ENCODE measurements at regions not wholly inside any gene's neighbourhood (a gene's known extent, or its start where the extent isn't known, plus 50 kb on each side); places are given as distances from the start of the nearest gene placed in this dataset.
"Not testable (repeated sequence)": the region's sequence is repeated elsewhere in the genome, so short reads cannot be mapped to it uniquely, and the experiment has no call there.

DNA sequence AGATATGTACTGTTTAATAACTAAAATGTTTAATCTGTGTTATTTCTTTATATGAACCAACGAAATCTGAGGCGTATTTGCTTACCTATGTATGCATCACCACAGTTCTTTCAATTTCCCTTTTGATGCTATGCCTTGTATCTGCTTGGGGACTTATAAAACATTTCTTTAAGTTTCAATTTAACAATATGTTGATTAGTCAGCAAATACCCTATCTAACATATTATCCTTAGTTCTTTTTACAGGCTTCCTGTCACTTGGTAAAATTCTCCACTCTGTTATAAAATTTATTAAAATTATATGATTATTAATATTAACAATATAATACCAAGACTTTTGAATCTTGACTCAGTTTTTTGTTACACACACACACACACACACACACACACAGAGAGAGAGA is 174.3 kb downstream of the CPS1 start:
- ATAC-seq, result no peak
- intact Hi-C loops (cut with DNase I), result no loop called here
- no peak for DNase-seq (ENCODE audit: missing footprints)

DNA sequence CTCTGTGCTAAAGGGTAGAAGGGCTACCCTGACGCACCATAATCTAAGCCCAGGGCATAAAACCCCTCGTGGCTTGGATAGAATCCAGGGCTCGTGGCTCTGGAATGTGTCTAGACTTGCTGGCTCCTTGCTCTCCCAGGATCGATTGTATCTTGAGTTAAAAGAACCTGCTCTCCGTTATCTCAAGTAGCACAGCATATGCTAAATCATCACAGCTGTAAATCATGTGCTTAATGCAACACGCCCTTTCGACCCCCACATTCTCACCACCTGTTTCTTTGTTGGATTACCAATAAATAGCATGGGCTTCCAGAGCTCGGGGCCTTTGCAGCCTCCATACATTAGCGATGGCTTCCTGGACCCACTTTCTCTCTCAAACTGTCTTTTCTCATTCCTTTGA is 190.4 kb downstream of the CPS1 start:
- DNase-seq (ENCODE audit: missing footprints); ATAC-seq; intact Hi-C loops (cut with DNase I): not testable (repeated sequence)

DNA sequence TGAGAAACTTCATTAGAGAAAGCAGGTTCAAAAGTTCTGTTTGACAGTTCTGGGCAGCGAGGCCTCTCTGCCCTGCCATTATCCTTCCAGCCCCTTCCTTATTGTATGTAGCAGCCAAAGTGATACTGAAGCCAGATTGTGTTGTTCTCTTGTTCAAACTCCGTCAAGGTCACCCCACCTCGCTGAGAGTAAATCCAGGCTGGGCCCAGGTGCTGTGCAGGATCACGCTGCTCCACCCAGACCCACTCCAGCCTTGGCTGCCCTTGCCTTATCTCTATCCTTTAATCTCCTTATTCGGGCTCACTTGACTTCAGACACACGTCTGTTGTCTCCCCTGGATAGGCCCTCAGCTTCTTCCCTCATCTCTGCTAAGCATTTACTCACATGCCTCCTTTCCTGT is 196.1 kb downstream of the CPS1 start:
- DNase-seq (ENCODE audit: missing footprints) (no peak), ATAC-seq (no peak)
- intact Hi-C loops (cut with DNase I), result no loop called here

DNA sequence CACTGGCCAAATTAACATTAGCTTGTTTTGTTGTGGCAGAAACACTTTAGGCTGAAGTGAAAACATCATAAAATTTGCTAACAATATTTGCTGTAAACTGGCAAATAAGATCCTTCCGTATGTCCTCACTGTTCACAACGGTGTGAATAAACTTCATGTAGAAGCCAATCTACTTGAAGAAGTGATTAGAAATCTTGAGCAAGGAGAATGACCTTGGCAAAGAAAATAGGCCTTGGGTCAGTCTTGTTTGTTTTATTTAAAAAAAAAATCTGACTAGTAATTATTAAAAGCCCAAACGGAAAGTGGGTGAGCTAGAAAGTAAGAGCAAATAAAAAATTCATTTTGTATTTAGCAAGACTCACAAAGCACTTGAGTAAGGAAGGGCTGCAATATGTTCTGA is 197.0 kb downstream of the CPS1 start:
- ATAC-seq, result no peak
- intact Hi-C loops (cut with DNase I), result no loop called here

DNA sequence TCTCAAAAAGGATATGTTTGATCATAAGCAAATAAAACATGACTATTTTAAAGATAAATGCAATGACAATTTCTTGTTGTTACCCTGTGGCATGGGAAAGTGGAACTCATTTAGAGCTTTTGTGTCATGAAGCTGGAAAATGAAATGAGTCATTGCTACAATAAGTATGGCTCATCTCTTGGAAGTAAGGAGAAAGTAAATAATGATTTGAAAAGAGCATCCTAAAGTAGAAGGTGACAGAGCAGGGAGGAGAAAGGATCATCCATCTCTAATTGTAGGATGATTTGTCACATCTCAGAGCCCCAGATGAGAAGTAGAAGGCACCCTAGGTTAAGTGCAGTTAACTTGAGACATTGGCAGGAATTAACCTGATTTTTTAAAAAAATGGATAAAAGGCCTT is 200.5 kb downstream of the CPS1 start:
- intact Hi-C loops (cut with DNase I), result no loop called here
- DNase-seq (ENCODE audit: missing footprints), result no peak
- no peak for ATAC-seq

More for the DNA sequence above, 197.0 kb downstream of the CPS1 start:
- no peak for DNase-seq (ENCODE audit: missing footprints)

DNA sequence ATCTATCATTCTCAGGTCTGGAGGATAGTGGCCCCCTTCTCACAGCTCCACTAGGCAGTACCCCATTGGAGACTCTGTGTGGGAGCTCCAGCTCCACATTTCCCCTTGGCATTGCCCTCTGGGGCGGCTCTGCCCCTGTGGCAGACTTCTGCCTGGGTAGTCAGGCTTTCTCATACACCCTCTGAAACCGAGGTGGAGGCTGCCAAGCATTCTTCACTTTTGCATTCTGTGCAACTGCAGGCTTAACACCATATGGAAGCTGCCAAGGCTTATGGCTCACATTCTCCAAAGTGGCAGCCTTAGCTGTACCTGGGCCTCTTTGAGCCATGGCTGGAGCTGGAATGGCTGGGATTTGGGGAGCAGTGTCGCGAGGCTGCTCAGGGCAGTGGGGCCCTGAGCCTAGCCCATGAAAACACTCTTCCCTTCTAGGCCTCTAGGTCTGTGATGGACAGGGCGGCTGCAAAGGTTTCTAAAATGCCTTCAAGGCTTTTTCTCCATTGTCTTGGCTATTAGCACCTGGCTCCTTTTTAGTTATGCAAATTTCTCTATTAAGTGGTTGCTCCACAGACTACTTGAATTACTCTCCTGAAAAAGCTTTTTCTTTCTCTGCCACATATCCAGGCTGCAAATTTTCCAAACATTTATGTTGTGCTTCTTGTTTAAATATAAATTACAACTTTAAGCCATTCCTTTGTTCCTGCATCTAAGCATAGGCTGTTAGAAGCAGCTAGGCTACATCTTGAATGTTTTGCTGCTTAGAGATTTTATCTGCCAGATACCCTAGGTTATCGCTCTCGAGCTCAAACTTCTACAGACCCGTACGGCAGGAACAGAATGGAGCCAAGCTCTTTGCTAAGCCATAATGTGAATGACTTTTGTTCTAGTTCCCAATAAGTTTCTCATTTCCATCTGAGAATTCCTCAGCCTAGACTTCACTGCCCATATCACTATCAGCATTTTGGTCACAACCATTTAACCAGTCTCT is 206.5 kb downstream of the CPS1 start:
- intact Hi-C loops (cut with DNase I), result no loop called here
- no peak for DNase-seq (ENCODE audit: missing footprints)
- ATAC-seq, result no peak

DNA sequence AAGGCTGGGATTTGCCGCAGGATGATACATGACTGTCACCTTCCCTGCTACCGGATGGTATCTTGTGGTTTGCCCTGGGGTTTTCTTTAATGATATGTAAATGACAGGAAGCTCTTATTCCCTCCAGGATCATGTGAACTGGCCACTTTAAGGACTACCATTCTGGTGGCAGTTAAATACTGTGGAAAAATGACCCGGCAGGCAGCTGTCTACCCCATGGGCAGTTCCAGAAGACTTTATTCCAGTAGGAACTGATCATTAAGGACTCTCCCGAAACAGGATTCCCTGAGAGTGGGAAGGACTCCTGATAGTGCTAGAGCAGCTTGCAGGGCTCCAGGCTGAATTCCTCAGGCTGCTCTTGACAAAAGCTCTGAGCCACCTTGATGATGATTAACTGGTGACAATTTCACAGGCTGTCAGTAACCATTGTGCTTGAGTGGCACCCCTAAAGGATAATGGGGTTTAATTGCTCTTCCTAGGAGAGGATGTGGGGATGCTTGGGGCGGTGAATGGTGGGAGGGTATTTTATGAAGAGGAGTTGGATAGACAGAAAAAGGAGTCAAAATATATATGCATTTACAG is 212.0 kb downstream of the CPS1 start:
- no peak for DNase-seq (ENCODE audit: missing footprints)
- ATAC-seq, result no peak
- intact Hi-C loops (cut with DNase I), result no loop called here

DNA sequence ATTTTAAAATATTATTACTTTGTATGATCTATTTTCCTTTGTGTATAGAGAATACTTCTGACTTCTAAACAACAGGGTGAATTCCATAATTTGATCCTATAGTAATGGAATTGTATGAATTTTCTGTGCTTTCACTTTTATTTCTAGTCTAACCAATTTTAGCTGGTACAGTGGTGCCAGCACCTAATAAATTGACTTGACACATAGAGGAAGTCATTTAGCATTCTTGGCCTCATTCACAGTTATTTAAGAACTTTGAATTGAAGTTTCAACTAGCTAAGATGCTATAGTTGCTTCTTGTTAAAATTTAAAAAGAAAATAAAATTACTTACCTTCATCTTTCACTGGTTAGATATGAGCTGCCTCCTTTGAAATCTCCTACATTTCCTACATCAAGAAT is 220.4 kb downstream of the CPS1 start:
- intact Hi-C loops (cut with DNase I), result no loop called here
- DNase-seq (ENCODE audit: missing footprints) (no peak), ATAC-seq (no peak)

DNA sequence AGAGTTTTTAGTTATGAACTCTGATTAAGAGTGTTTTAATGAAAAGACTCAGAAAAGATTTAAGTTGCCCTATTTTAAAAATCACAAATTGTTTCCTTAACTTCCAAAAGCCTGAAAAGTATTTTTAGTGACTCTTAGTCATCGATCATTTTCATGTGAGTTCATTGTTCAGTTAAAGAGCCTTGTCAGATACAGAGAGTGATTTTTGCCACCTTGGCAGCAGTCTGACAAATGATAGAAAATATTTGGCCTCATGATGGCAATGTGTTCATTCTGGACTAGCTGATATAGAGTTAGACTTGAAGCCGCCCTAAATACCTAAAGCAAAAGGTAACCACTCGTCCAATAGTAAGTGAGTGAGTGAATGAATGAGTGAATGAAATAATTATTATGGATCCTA is 225.8 kb downstream of the CPS1 start:
- intact Hi-C loops (cut with DNase I), result no loop called here
- DNase-seq (ENCODE audit: missing footprints) (no peak), ATAC-seq (no peak)

DNA sequence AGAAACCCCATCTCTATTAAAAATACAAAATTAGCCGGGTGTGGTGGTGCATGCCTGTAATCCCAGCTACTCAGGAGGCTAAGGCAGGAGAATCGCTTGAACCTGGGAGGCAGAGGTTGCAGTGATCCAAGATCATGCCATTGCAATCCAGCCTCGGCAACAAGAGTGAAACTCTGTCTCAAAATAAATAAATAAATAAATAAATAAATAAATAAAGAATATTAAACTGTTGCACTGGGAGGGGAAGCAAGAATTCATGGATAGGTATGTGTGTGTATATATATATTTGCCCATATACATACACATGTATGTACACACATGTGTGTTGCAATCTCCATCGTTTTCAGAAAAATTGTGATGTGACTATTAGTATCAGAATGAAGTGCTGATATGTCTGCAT is 231.4 kb downstream of the CPS1 start:
- DNase-seq (ENCODE audit: missing footprints); ATAC-seq; intact Hi-C loops (cut with DNase I): not testable (repeated sequence)

DNA sequence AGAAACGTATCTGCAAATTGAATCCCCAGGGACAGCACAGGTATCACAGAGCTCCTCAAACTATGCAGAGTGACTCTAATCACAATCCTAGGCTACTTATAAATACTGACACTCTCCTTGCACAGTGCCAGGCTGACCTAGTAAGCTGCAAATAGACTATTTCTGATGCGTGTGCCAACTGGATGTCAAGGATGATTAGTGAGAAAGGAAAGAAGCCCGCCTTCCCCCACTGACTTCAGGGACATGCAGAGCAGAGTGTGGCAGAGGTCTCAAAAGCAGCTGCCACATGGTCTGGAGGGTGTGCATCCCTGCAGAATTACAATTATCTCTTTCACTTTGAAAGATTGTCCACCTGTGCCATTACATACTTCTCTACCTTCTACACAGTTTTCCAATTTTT is 235.6 kb downstream of the CPS1 start:
- intact Hi-C loops (cut with DNase I), result no loop called here
- ATAC-seq (peak; percentile 94), DNase-seq (ENCODE audit: missing footprints) (no peak)

DNA sequence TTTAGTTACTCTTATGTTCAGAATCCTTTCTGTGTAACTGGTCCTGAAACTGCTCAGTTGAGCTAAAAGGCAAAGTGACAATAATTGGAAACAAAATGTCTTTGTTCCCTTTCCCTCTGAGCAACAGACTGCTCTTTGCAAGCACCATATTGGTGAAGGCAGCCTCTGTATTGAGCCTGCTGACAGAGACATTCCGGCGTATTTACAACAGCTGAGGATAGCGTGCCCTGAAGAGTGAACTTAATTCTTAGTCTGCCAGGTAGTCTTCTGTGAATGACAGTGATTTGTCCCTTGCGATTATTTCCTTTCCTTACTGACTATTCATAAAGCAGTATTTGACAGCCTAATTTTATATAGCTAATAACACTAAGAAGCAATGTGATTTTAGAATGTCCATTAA is 239.1 kb downstream of the CPS1 start:
- no peak for ATAC-seq
- no peak for DNase-seq (ENCODE audit: missing footprints)
- intact Hi-C loops (cut with DNase I), result no loop called here

DNA sequence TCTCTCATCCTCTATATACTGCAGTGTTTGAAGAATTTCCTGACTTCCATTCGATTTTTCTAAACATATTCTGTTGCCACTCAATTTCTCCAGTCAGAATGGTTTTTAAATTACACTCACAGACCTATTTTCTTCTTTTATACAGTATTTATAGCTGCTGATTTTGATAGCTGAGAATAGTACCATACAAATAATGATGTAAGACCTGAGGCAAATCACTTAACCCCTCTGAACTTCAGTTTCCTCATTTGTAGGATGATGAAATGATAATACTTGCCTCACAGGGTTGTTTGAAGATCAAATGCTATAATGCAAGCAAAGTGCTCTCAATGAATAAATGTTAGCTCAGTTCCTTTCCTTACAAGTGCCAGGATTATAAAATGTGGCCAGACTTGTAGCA is 241.8 kb downstream of the CPS1 start:
- no peak for DNase-seq (ENCODE audit: missing footprints)
- intact Hi-C loops (cut with DNase I), result no loop called here
- no peak for ATAC-seq

DNA sequence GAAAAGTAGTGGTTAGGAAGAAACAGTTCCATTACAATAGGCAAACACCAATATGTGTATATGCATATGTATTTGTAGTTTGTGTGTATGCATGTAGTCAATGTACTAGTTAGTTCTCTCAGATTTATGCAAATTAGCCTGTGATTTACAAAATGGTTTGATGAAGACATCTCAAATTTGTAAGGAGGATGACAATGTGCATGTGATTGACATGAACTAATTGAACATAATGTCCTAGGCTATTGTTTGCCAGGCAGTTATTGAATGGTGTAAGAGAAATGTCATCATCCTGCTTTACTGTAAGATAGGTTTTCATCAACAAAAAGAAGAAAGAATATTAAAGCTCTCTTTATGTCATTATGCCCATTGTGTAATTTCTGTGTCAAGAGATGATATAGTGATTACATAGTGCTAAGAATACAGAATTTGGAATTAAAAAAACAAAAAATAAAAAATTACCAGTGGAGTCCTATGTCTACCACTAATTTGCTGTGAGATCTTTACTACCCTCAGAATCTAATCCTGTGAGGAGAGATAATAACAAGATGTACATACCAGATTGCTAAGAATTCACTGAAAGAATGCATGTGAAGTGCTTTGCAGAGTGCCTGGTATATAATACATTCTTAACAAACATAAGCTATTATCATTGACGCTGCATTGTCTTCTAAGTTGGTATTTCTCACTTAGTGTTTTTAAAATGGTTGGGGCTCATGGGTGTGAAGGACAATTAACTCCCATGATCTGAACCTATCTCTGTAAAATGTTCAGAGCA is 258.0 kb downstream of the CPS1 start:
- no peak for ATAC-seq
- intact Hi-C loops (cut with DNase I), result no loop called here
- DNase-seq (ENCODE audit: missing footprints), result no peak

DNA sequence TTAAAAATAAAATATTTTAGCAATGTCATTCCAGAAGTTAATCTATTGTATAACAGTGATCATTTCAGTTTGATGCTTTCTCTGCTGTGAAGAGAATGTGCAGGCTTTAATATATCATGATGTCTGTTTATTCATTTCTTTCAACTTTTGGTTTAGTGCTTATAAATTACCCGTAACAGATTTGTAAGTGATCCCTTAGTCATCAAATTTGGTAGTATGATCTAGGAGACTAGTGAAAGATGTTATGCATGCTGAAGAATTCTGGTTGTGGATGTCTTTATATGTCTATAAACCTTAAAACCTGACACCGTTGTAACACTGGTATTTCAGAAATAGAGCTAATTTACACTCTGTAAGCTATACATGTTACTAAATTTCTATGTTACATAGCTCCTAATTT is 260.4 kb downstream of the CPS1 start:
- no peak for DNase-seq (ENCODE audit: missing footprints)
- no peak for ATAC-seq
- intact Hi-C loops (cut with DNase I), result no loop called here

DNA sequence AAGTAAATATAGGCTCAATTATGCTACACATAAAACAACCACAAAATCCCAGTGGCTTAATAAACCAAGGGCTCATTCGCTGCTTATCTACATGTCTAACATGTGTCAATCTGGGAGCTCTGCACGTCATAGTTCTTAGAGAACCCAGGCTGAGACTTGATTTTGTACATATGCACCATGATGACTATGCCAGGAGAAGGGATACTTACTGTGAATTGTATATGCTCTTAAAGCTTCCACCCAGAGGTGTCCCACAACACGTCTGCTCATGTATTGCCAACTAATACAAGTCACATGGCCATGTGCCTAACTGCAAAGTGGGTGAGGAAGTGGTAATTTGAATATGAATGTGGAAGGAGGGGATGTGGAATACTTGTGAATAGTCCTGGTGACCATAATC is 262.1 kb downstream of the CPS1 start:
- DNase-seq (ENCODE audit: missing footprints) (no peak), ATAC-seq (no peak)
- intact Hi-C loops (cut with DNase I), result no loop called here

DNA sequence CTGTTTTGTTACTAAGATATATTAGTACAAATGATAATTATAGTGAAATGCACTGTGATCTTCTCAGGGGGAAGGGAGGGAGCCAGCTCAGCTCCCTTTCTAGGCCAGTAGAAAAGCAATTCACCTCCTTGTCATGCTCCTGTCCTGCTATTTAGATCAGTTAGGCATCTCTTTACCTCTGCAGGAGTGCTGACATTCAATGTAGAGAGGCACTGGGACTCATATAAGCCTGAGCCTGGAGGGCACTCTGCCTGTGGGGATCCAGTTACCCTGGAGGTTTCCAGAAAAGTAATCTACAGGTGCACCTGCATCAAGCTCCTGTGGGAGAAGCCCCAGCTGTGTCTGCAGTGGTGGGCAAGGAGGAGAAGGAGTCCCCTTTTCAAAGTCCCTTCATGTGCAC is 277.0 kb downstream of the CPS1 start:
- DNase-seq (ENCODE audit: missing footprints) (no peak), ATAC-seq (no peak)
- intact Hi-C loops (cut with DNase I), result no loop called here

DNA sequence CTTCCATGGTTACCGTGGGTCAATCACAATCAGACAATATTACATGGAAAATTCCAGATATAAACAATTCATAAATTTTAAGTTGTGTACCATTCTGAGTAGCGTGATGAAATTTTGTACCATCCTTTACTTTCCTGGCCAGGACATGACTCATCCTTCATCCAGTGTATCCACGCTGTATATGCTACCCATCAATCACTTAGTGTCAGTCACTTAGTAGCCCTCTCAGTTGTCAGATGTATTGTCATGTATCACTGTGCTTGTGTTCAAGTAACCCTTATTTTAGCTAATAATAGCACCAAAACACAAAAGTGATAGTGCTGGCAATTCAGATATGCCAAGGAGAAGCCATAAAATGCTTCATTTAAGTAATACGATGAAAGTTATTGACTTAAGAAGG is 282.6 kb downstream of the CPS1 start:
- ATAC-seq, result no peak
- no peak for DNase-seq (ENCODE audit: missing footprints)
- intact Hi-C loops (cut with DNase I), result no loop called here

DNA sequence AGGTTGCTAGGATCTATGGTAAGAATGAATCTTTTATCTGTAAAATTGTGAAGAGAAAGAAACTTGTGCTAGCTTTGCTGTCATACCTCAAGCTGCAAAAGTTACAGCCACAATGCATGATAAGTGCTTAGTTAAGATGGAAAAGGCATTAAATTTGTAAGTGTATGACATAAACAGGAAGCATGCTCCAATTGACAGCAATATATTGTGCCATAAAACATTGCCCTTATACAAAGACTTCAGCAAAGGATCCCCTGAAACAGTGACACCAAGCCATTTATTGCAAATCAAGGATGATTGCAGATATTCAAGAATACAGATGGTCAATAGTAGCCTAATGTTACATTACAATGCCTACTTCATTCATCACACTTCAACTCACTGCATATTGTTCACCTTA is 283.1 kb downstream of the CPS1 start:
- ATAC-seq (no peak), DNase-seq (ENCODE audit: missing footprints) (no peak)
- intact Hi-C loops (cut with DNase I), result no loop called here

DNA sequence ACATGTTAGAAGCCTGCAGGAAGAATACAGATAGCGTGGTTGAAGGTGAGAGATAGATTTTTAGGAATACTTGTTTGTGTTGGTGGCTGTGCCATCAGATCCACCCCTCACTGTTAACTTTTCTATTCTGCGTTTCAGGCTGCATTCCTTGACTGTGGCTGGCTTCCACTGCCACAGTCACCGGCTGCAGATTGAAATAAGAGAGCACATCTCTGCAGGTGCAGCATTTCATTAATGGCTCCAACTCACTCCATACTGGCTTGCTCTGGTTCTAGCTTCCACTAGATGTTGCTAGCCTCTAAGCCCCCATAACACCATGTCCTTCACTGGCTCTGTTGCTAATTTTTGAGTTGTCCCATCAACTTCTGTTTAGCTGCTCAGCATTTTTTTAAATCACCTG is 286.5 kb downstream of the CPS1 start:
- ATAC-seq (no peak), DNase-seq (ENCODE audit: missing footprints) (no peak)
- intact Hi-C loops (cut with DNase I), result no loop called here
